ENCODE measurements at regions not wholly inside any gene's neighbourhood (a gene's known extent, or its start where the extent isn't known, plus 50 kb on each side); places are given as distances from the start of the nearest gene placed in this dataset.

GRCh38 chr6:156699017-156699421 is 78.2 kb upstream of the ARID1B start:
- H3K36me3 Mint-ChIP-seq (ENCODE audit: low read depth): no peaks in the 10 kb centered on the region
- H3K4me3 Mint-ChIP-seq: peak overlapping the region; percentile 20
- H3K27ac Mint-ChIP-seq: no peak overlapping the region
- H3K27me3 Mint-ChIP-seq: peaks cover 11% of the 10 kb centered on the region
- no peaks in the 10 kb centered on the region for H3K9me3 Mint-ChIP-seq
- ATAC-seq (replicated peaks): peak; percentile 86
- H3K4me1 Mint-ChIP-seq: peaks cover 16% of the 10 kb centered on the region

GRCh38 chr6:156698239-156699016 is 78.8 kb upstream of the ARID1B start:
- ATAC-seq (replicated peaks): no peak
- Mint-ChIP-seq H3K27me3 (peaks cover 11% of the 10 kb centered on the region), H3K27ac (no peak overlapping the region), H3K4me1 (peaks cover 16% of the 10 kb centered on the region), H3K4me3 (peak overlapping the region; percentile 20), H3K36me3 (ENCODE audit: low read depth) (no peaks in the 10 kb centered on the region), H3K9me3 (no peaks in the 10 kb centered on the region)

GRCh38 chr6:156697225-156697830 is 79.8 kb upstream of the ARID1B start:
- ATAC-seq (replicated peaks): no peak
- H3K4me1 Mint-ChIP-seq: peaks cover 16% of the 10 kb centered on the region
- no peak overlapping the region for H3K4me3 Mint-ChIP-seq
- H3K36me3 Mint-ChIP-seq (ENCODE audit: low read depth): no peaks in the 10 kb centered on the region
- peaks cover 11% of the 10 kb centered on the region for H3K27me3 Mint-ChIP-seq
- no peaks in the 10 kb centered on the region for H3K9me3 Mint-ChIP-seq
- no peak overlapping the region for H3K27ac Mint-ChIP-seq

GRCh38 chr6:156695742-156696141 is 81.4 kb upstream of the ARID1B start:
- ATAC-seq (replicated peaks): peak; percentile 20
- H3K9me3 Mint-ChIP-seq: no peaks in the 10 kb centered on the region
- H3K4me1 Mint-ChIP-seq: peaks cover 19% of the 10 kb centered on the region
- peaks cover 9% of the 10 kb centered on the region for H3K27me3 Mint-ChIP-seq
- peak overlapping the region; percentile 4 for H3K4me3 Mint-ChIP-seq
- H3K36me3 Mint-ChIP-seq (ENCODE audit: low read depth): no peaks in the 10 kb centered on the region
- peak overlapping the region; percentile 18 for H3K27ac Mint-ChIP-seq

- Mint-ChIP-seq H3K27ac (no peak overlapping the region), H3K36me3 (ENCODE audit: low read depth) (no peaks in the 10 kb centered on the region)
- peak; percentile 36 for ATAC-seq (replicated peaks)
These were observed 82.5 kb upstream of the ARID1B start for GRCh38 chr6:156694679-156695078.

GRCh38 chr6:156691018-156691417 is 86.2 kb upstream of the ARID1B start:
- Mint-ChIP-seq H3K27me3 (peaks cover 2% of the 10 kb centered on the region), H3K9me3 (no peaks in the 10 kb centered on the region), H3K4me1 (peaks cover 24% of the 10 kb centered on the region), H3K36me3 (ENCODE audit: low read depth) (no peaks in the 10 kb centered on the region), H3K4me3 (no peak overlapping the region), H3K27ac (no peak overlapping the region)
- ATAC-seq (replicated peaks): peak; percentile 42

More at GRCh38 chr6:156694679-156695078, 82.5 kb upstream of the ARID1B start:
- Mint-ChIP-seq H3K9me3 (no peaks in the 10 kb centered on the region), H3K4me1 (peaks cover 19% of the 10 kb centered on the region), H3K27me3 (peaks cover 9% of the 10 kb centered on the region), H3K4me3 (no peak overlapping the region)

- H3K27me3 Mint-ChIP-seq: no peaks in the 10 kb centered on the region
- no peak overlapping the region for H3K27ac Mint-ChIP-seq
- no peak overlapping the region for H3K4me3 Mint-ChIP-seq
- no peaks in the 10 kb centered on the region for H3K9me3 Mint-ChIP-seq
- no peaks in the 10 kb centered on the region for H3K36me3 Mint-ChIP-seq (ENCODE audit: low read depth)
- peaks cover 17% of the 10 kb centered on the region for H3K4me1 Mint-ChIP-seq
- no peak for ATAC-seq (replicated peaks)
These were observed 87.5 kb upstream of the ARID1B start for GRCh38 chr6:156689656-156690055.

- peak overlapping the region; percentile 86 for H3K4me3 Mint-ChIP-seq
- H3K27me3 Mint-ChIP-seq: no peaks in the 10 kb centered on the region
These were observed 88.6 kb upstream of the ARID1B start for GRCh38 chr6:156688620-156688971.

GRCh38 chr6:156687789-156688619 is 89.2 kb upstream of the ARID1B start:
- no peaks in the 10 kb centered on the region for H3K27me3 Mint-ChIP-seq
- ATAC-seq (replicated peaks): no peak
- H3K36me3 Mint-ChIP-seq (ENCODE audit: low read depth): no peaks in the 10 kb centered on the region

More at GRCh38 chr6:156688620-156688971, 88.6 kb upstream of the ARID1B start:
- ATAC-seq (replicated peaks): no peak
- Mint-ChIP-seq H3K9me3 (no peaks in the 10 kb centered on the region), H3K36me3 (ENCODE audit: low read depth) (no peaks in the 10 kb centered on the region), H3K27ac (peak overlapping the region; percentile 9), H3K4me1 (peaks cover 13% of the 10 kb centered on the region)

GRCh38 chr6:156686995-156687788 is 90.0 kb upstream of the ARID1B start:
- ATAC-seq (replicated peaks): peak; percentile 92

More at GRCh38 chr6:156687789-156688619, 89.2 kb upstream of the ARID1B start:
- Mint-ChIP-seq H3K9me3 (no peaks in the 10 kb centered on the region), H3K27ac (peak overlapping the region; percentile 9), H3K4me3 (peak overlapping the region; percentile 86), H3K4me1 (peaks cover 13% of the 10 kb centered on the region)

GRCh38 chr6:156686301-156686994 is 90.7 kb upstream of the ARID1B start:
- peaks cover 11% of the 10 kb centered on the region for H3K4me1 Mint-ChIP-seq
- peak; percentile 30 for ATAC-seq (replicated peaks)

More at GRCh38 chr6:156686995-156687788, 90.0 kb upstream of the ARID1B start:
- peak overlapping the region; percentile 86 for H3K4me3 Mint-ChIP-seq
- peaks cover 13% of the 10 kb centered on the region for H3K4me1 Mint-ChIP-seq
- no peaks in the 10 kb centered on the region for H3K36me3 Mint-ChIP-seq (ENCODE audit: low read depth)
- peak overlapping the region; percentile 88 for H3K27ac Mint-ChIP-seq
- no peaks in the 10 kb centered on the region for H3K27me3 Mint-ChIP-seq
- no peaks in the 10 kb centered on the region for H3K9me3 Mint-ChIP-seq

GRCh38 chr6:156685823-156686222 is 91.4 kb upstream of the ARID1B start:
- peak overlapping the region; percentile 88 for H3K27ac Mint-ChIP-seq
- no peaks in the 10 kb centered on the region for H3K36me3 Mint-ChIP-seq (ENCODE audit: low read depth)
- peaks cover 10% of the 10 kb centered on the region for H3K4me1 Mint-ChIP-seq
- ATAC-seq (replicated peaks): no peak
- peak overlapping the region; percentile 86 for H3K4me3 Mint-ChIP-seq
- H3K9me3 Mint-ChIP-seq: no peaks in the 10 kb centered on the region
- H3K27me3 Mint-ChIP-seq: no peaks in the 10 kb centered on the region

More at GRCh38 chr6:156686301-156686994, 90.7 kb upstream of the ARID1B start:
- Mint-ChIP-seq H3K9me3 (no peaks in the 10 kb centered on the region), H3K27me3 (no peaks in the 10 kb centered on the region), H3K4me3 (peak overlapping the region; percentile 86), H3K36me3 (ENCODE audit: low read depth) (no peaks in the 10 kb centered on the region), H3K27ac (peak overlapping the region; percentile 88)

- no peaks in the 10 kb centered on the region for H3K36me3 Mint-ChIP-seq (ENCODE audit: low read depth)
- no peak overlapping the region for H3K4me3 Mint-ChIP-seq
- no peak for ATAC-seq (replicated peaks)
- no peaks in the 10 kb centered on the region for H3K9me3 Mint-ChIP-seq
- no peak overlapping the region for H3K27ac Mint-ChIP-seq
- no peaks in the 10 kb centered on the region for H3K27me3 Mint-ChIP-seq
- H3K4me1 Mint-ChIP-seq: peaks cover 10% of the 10 kb centered on the region
These were observed 93.4 kb upstream of the ARID1B start for GRCh38 chr6:156683821-156684220.
